H1 (cell line): ENCODE measurements at regions not wholly inside any gene's neighbourhood (a gene's known extent, or its start where the extent isn't known, plus 50 kb on each side); places are given as distances from the start of the nearest gene placed in this dataset.

Source experiments
- CTCF ChIA-PET: fragments of 300-600 bp; sonication (Branson Sonifier 250); formaldehyde crosslinking; loops from one replicate; lab custom pipeline; 2021; ENCODE audit not compliant: partially characterized antibody; lab: Charles Lee
- POLR2A ChIA-PET: fragments of 300-600 bp; sonication (Branson Sonifier 250); formaldehyde crosslinking; loops from one replicate; lab custom pipeline; 2021; ENCODE audit warnings: inconsistent platforms; ENCODE audit not compliant: partially characterized antibody; lab: Charles Lee
- DNase-seq, 2 experiments: peaks; one replicate each; pipeline versions ENCODE4 v3.0.0 to v3.0.0-alpha.2; 2010 to 2022; ENCODE audit warnings: low spot score in 2 of 2, low read depth in 1 of 2, mixed read lengths in 1 of 2
- FAIRE-seq: peaks from 2 replicates; lab custom pipeline; 2011; peaks lifted over from hg19 to GRCh38; lab: Jason Lieb, UNC
- H2AFZ ChIP-seq: 2 replicates; pipeline ENCODE4 v1.8.1; 2012; ENCODE audit warnings: low read length, inconsistent platforms
- H2AK5ac ChIP-seq: 2 replicates; pipeline ENCODE4 v1.6.1; 2013; ENCODE audit warnings: low read depth, low read length
- H2BK120ac ChIP-seq: replicated peaks from 2 replicates; pipeline ENCODE3; 2013; ENCODE audit warnings: low read depth, low read length, inconsistent platforms
- H2BK12ac ChIP-seq: 2 replicates; pipeline ENCODE4 v1.6.1; 2013; ENCODE audit warnings: low read depth, low read length
- H2BK15ac ChIP-seq: 2 replicates; pipeline ENCODE4 v1.6.1; 2013; ENCODE audit warnings: low read length
- H2BK20ac ChIP-seq: 2 replicates; pipeline ENCODE4 v1.6.1; 2013; ENCODE audit warnings: low read length
- H2BK5ac ChIP-seq: 2 replicates; pipeline ENCODE4 v1.6.1; 2013; ENCODE audit warnings: low read depth, low read length
- H3K14ac ChIP-seq: 2 replicates; pipeline ENCODE4 v1.6.1; 2013; ENCODE audit warnings: inconsistent platforms; ENCODE audit not compliant: insufficient read length
- H3K18ac ChIP-seq: 2 replicates; pipeline ENCODE4 v1.6.1; 2013; ENCODE audit warnings: low read length; ENCODE audit errors: extremely low read depth
- H3K23ac ChIP-seq: 2 replicates; pipeline ENCODE4 v1.6.1; 2013; ENCODE audit warnings: inconsistent platforms; ENCODE audit not compliant: insufficient read length
- H3K23me2 ChIP-seq: 2 replicates; pipeline ENCODE4 v1.6.1; 2013; ENCODE audit warnings: low read depth, low read length
- H3K27ac ChIP-seq: 2 replicates; pipeline ENCODE4 v1.6.1; 2011; ENCODE audit warnings: low read depth, low read length, inconsistent platforms
- H3K27me3 ChIP-seq, 4 experiments: replicated peaks in 1 of 4; 1 replicate in 1 of 4; 2 replicates in 3 of 4; pipeline versions ENCODE4 v1.6.1 to v1.8.1; 2011 to 2013; ENCODE audit warnings: low read length in 3 of 4, mild to moderate bottlenecking in 3 of 4, inconsistent platforms in 2 of 4, mixed read lengths in 2 of 4, moderate library complexity in 1 of 4; ENCODE audit not compliant: control insufficient read depth in 3 of 4, insufficient read depth in 3 of 4; ENCODE audit errors: extremely low read depth in 1 of 4
- H3K36me3 ChIP-seq, 4 experiments: 2 replicates each; pipeline versions ENCODE4 v1.6.1 to v1.8.1; 2011 to 2013; ENCODE audit warnings: mild to moderate bottlenecking in 4 of 4, low read length in 3 of 4, moderate library complexity in 2 of 4, control low read depth in 1 of 4, inconsistent platforms in 1 of 4; ENCODE audit not compliant: insufficient read depth in 4 of 4, control insufficient read depth in 2 of 4
- H3K4ac ChIP-seq: replicated peaks from 2 replicates; pipeline ENCODE3; 2013; ENCODE audit warnings: low read length, low read depth, mixed read lengths, inconsistent platforms; ENCODE audit not compliant: insufficient read length
- H3K4me1 ChIP-seq, 4 experiments: replicated peaks in 1 of 4; 1 replicate in 1 of 4; 2 replicates in 3 of 4; pipeline versions ENCODE4 v1.6.1 to v1.8.1; 2011 to 2013; ENCODE audit warnings: low read length in 3 of 4, inconsistent platforms in 2 of 4, mixed read lengths in 1 of 4; ENCODE audit not compliant: insufficient read depth in 4 of 4, control insufficient read depth in 3 of 4
- H3K4me2 ChIP-seq, 2 experiments: 2 replicates each; pipeline versions ENCODE4 v1.6.1 to v1.8.1; 2011 to 2013; ENCODE audit warnings: low read depth in 2 of 2, low read length in 2 of 2, control low read depth in 1 of 2, inconsistent platforms in 1 of 2, mild to moderate bottlenecking in 1 of 2; ENCODE audit not compliant: insufficient read depth in 1 of 2
- H3K4me3 ChIP-seq, 4 experiments: fragments of 200-600, 300-600 bp in 1 of 4; sonication (generic), shearing (Covaris generic), sonication (Bioruptor Twin) in 1 of 4; 2 replicates each; pipeline versions ENCODE4 v1.5.1 to v1.8.1; 2011 to 2016; ENCODE audit warnings: low read length in 4 of 4, low read depth in 3 of 4, control low read depth in 2 of 4, inconsistent platforms in 2 of 4, mild to moderate bottlenecking in 2 of 4, mixed read lengths in 1 of 4, moderate library complexity in 1 of 4; ENCODE audit not compliant: insufficient read depth in 2 of 4; ENCODE audit errors: extremely low read depth in 1 of 4
- H3K56ac ChIP-seq: replicated peaks from 2 replicates; pipeline ENCODE3; 2013; ENCODE audit warnings: low read depth, mild to moderate bottlenecking, mixed read lengths, low read length, inconsistent platforms; ENCODE audit not compliant: insufficient read length
- H3K79me1 ChIP-seq: 2 replicates; pipeline ENCODE4 v1.6.1; 2013; ENCODE audit warnings: low read depth, low read length, control low read depth
- H3K79me2 ChIP-seq, 2 experiments: 2 replicates each; pipeline versions ENCODE4 v1.6.1 to v1.8.1; 2012 to 2013; ENCODE audit warnings: low read length in 2 of 2, mild to moderate bottlenecking in 2 of 2, inconsistent platforms in 1 of 2; ENCODE audit not compliant: insufficient read depth in 2 of 2, control insufficient read depth in 1 of 2
- H3K9ac ChIP-seq, 4 experiments: replicated peaks in 1 of 4; 1 replicate in 1 of 4; 2 replicates in 3 of 4; pipeline versions ENCODE4 v1.6.1 to v1.8.1; 2011 to 2013; ENCODE audit warnings: low read depth in 3 of 4, low read length in 3 of 4, control low read depth in 2 of 4, mild to moderate bottlenecking in 2 of 4, moderate library complexity in 2 of 4, inconsistent platforms in 1 of 4; ENCODE audit errors: extremely low read depth in 1 of 4
- H3K9me3 ChIP-seq, 2 experiments: 2 replicates each; pipeline versions ENCODE4 v1.6.1 to v1.8.1; 2012 to 2013; ENCODE audit warnings: mild to moderate bottlenecking in 2 of 2, moderate library complexity in 2 of 2, control low read depth in 1 of 2, inconsistent platforms in 1 of 2, low read depth in 1 of 2, low read length in 1 of 2, mixed read lengths in 1 of 2; ENCODE audit not compliant: insufficient read depth in 2 of 2
- H4K20me1 ChIP-seq, 2 experiments: replicated peaks in 1 of 2; 2 replicates each; pipeline versions ENCODE3 to v1.8.1; 2011 to 2013; ENCODE audit warnings: inconsistent platforms in 2 of 2, low read length in 2 of 2, mild to moderate bottlenecking in 1 of 2; ENCODE audit not compliant: insufficient read depth in 2 of 2, control insufficient read depth in 1 of 2
- H4K5ac ChIP-seq: 2 replicates; pipeline ENCODE4 v1.6.1; 2013; ENCODE audit warnings: low read length, low read depth, mixed read lengths, inconsistent platforms; ENCODE audit not compliant: insufficient read length
- H4K8ac ChIP-seq: 2 replicates; pipeline ENCODE4 v1.8.0; 2013; ENCODE audit warnings: mild to moderate bottlenecking, moderate library complexity, low read length, inconsistent platforms; ENCODE audit not compliant: insufficient read depth; ENCODE audit errors: extremely low read depth
- H4K91ac ChIP-seq: replicated peaks from 2 replicates; pipeline ENCODE3; 2013; ENCODE audit warnings: low read length, mixed read lengths, inconsistent platforms; ENCODE audit not compliant: insufficient read length
- BRCA1 ChIP-seq: IDR thresholded peaks from 2 replicates; pipeline ENCODE4 v1.6.1; 2012; ENCODE audit warnings: low read depth, low read length, improper control_type of control experiment
- CTBP2 ChIP-seq: IDR thresholded peaks from 2 replicates; pipeline ENCODE4 v1.7.0; 2011; ENCODE audit warnings: borderline replicate concordance, mild to moderate bottlenecking, moderate library complexity, mixed read lengths, low read length; ENCODE audit not compliant: insufficient read depth, insufficient read length
- FOSL1 ChIP-seq: IDR thresholded peaks from 2 replicates; pipeline ENCODE4 v1.6.1; 2011; ENCODE audit warnings: mild to moderate bottlenecking, low read depth, low read length, moderate library complexity; ENCODE audit not compliant: insufficient read depth
- HDAC2 ChIP-seq, 2 experiments: fragments of 300-600 bp in 1 of 2; sonication (generic) in 1 of 2; IDR thresholded peaks; 2 replicates each; pipeline ENCODE4 v1.6.1; 2011 to 2012; ENCODE audit warnings: low read depth in 2 of 2, low read length in 2 of 2, mild to moderate bottlenecking in 2 of 2, moderate library complexity in 2 of 2, borderline replicate concordance in 1 of 2, inconsistent platforms in 1 of 2
- HDAC6 ChIP-seq: IDR thresholded peaks from one replicate; pipeline ENCODE4 v1.7.1; 2012; ENCODE audit warnings: low read depth, mild to moderate bottlenecking, inconsistent platforms, low read length, moderate library complexity
- NRF1 ChIP-seq: IDR thresholded peaks from 2 replicates; pipeline ENCODE4 v1.6.1; 2011; ENCODE audit warnings: mild to moderate bottlenecking, low read depth, low read length, improper control_type of control experiment
- SUZ12 ChIP-seq: fragments of 200-600 bp; sonication (generic); IDR thresholded peaks from 2 replicates; pipeline ENCODE4 v1.6.1; 2012; ENCODE audit warnings: mild to moderate bottlenecking, inconsistent platforms, low read length, moderate library complexity, mixed read lengths
- TAF1 ChIP-seq: IDR thresholded peaks from 2 replicates; pipeline ENCODE4 v1.6.1; 2011; ENCODE audit warnings: mild to moderate bottlenecking, low read depth, low read length
- TAF7 ChIP-seq: optimal IDR thresholded peaks from 2 replicates; pipeline ENCODE3; 2011; ENCODE audit warnings: low read depth, mild to moderate bottlenecking, inconsistent platforms, low read length, moderate library complexity, borderline replicate concordance
- WGBS, 2 experiments: shearing (Covaris generic) in 1 of 2; methylation state at CpG; one replicate each; pipeline versions ENCODE4 v1.1.6 to v1.1.7; 2013 to 2015; ENCODE audit warnings: low lambda C conversion rate in 2 of 2, mixed read lengths in 2 of 2, inconsistent platforms in 1 of 2, low coverage in 1 of 2, missing lambda C conversion rate in 1 of 2; ENCODE audit not compliant: insufficient replicate concordance in 2 of 2, insufficient coverage in 1 of 2, insufficient read length in 1 of 2; ENCODE audit errors: extremely low coverage in 1 of 2, missing lambda C conversion rate in 1 of 2; 5-methylcytosine and 5-hydroxymethylcytosine counted together
- TF ChIP-seq, protein P1 (sequence below): IDR thresholded peaks from 2 replicates; pipeline ENCODE4 v1.6.1; 2011; ENCODE audit warnings: low read length, improper control_type of control experiment

DNA sequence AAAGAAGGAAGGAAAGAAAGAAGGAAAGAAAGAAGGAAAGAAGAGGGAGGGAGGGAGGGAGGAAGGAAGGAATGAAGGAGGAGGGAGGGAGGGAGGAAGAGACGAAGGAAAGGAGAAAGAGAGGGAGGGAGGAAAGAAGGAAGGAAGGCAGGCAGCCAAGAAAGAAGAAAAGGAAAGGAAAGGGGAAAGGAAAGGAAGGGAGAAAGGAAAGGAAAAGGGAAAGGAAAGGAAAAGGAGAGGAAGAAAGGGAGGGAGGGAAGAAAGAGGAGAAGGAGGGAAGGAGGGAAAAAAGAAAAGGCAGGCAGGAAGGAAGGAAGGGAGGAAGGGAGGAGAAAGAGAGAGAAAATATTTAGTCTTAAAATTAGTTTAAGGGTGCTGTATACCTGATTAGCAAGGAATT, 704.1 kb downstream of the LUZP2 start:
- 0% methylated on average over 1 of the region's 1 CpG; no CpG with 5 or more reads in 1 of the 2 experiments for WGBS, 2 experiments
- Histone ChIP-seq H2BK120ac (no peak overlapping the region), H3K9me3 (peaks cover 0 to 2% of the 10 kb centered on the region in 2 experiments; a peak in 1 of 4 replicates), H3K23me2 (no peaks in the 10 kb centered on the region; the same call in 1 of the 2 replicates), H3K27me3 (no peaks in the 10 kb centered on the region), H3K79me2 (no peaks in the 10 kb centered on the region), H4K20me1 (no peaks in the 10 kb centered on the region), H3K36me3 (no peaks in the 10 kb centered on the region), H3K79me1 (no peaks in the 10 kb centered on the region), H2AFZ (no peak overlapping the region), H2BK15ac (no peak overlapping the region), H2AK5ac (no peak overlapping the region), H3K4ac (no peak overlapping the region), H3K4me1 (peaks cover 0 to 3% (median 0%) of the 10 kb centered on the region in 4 experiments; a peak in 1 of 7 replicates), H3K4me2 (no peak overlapping the region), H4K5ac (no peak overlapping the region), H3K56ac (no peak overlapping the region), H4K91ac (no peak overlapping the region), H2BK12ac (no peak overlapping the region), H3K4me3 (no peak overlapping the region), H3K23ac (no peak overlapping the region), H3K18ac (no peak overlapping the region), H3K14ac (no peak overlapping the region), H4K8ac (no peak overlapping the region), H2BK20ac (no peak overlapping the region), H2BK5ac (no peak overlapping the region), H3K27ac (no peak overlapping the region), H3K9ac (no peak overlapping the region)
- POLR2A ChIA-PET = no interaction called here
- FAIRE-seq (no peak), DNase-seq (no peak)
- CTCF ChIA-PET = no interaction called here
- TF ChIP-seq, protein P1, sequence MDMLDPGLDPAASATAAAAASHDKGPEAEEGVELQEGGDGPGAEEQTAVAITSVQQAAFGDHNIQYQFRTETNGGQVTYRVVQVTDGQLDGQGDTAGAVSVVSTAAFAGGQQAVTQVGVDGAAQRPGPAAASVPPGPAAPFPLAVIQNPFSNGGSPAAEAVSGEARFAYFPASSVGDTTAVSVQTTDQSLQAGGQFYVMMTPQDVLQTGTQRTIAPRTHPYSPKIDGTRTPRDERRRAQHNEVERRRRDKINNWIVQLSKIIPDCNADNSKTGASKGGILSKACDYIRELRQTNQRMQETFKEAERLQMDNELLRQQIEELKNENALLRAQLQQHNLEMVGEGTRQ = no peak
- TF ChIP-seq TAF7 (no peak), TAF1 (no peak), NRF1 (no peak), HDAC6 (no peak), HDAC2 (IDR thresholded peaks at IDR 0.05; ENCODE audit: borderline replicate concordance in 1 of 2, low read depth in 2 of 2, low read length in 2 of 2) (no peak), SUZ12 (no peak), CTBP2 (no peak), BRCA1 (no peak), FOSL1 (no peak)
